Urinary bladder (tissue), 3 donors: ENCODE measurements at regions not wholly inside any gene's neighbourhood (a gene's known extent, or its start where the extent isn't known, plus 50 kb on each side); places are given as distances from the start of the nearest gene placed in this dataset.

Experiments
- DNase-seq: peaks from one replicate; pipeline ENCODE4 v3.0.0-alpha.2; 2015; ENCODE audit errors: extremely low spot score
- H3K27ac ChIP-seq: one replicate; pipeline ENCODE4 v1.5.1; 2013; ENCODE audit warnings: low read depth, mild to moderate bottlenecking, moderate library complexity
- H3K36me3 ChIP-seq: one replicate; pipeline ENCODE4 v1.6.1; 2013; ENCODE audit warnings: mild to moderate bottlenecking, moderate library complexity; ENCODE audit not compliant: insufficient read depth
- H3K4me1 ChIP-seq: one replicate; pipeline ENCODE4 v1.6.1; 2013; ENCODE audit warnings: mild to moderate bottlenecking, moderate library complexity; ENCODE audit not compliant: insufficient read depth
- H3K4me3 ChIP-seq: one replicate; pipeline ENCODE4 v1.5.1; 2013; ENCODE audit warnings: low read depth, low read length
- WGBS: extraction: QIAGEN DNeasy Blood & Tissue Kit; methylation state at CpG from one replicate; pipeline ENCODE4 v1.1.7; 2013; 5-methylcytosine and 5-hydroxymethylcytosine counted together
- donor health status: healthy with polysubstance abuse.
- donor health status: healthy.

DNA sequence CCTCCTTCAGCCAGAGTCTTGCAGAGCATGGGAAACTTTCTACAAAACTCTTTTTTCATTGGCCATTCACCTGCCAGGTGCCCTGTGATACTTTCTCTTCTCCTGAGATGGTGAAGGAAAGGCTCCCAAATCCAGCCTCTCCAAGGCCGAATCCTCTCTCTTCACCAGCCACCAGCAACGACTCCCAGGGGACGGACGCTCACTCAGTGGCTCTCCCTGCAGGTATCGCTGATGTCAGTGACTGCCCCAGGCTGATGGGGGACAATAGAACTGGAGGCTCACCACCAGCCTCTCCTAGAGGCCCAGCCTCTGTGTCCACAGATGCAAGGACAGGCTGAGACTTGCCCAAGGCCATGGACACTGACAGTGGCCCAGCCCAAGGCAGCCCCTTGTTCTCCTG lies 204.1 kb downstream of the BCL11B start:
- no peak overlapping the region for H3K4me3 ChIP-seq
- no peaks in the 10 kb centered on the region for H3K36me3 ChIP-seq
- no peak overlapping the region for H3K27ac ChIP-seq
- DNase-seq, result no peak
- H3K4me1 ChIP-seq, result no peaks in the 10 kb centered on the region
- WGBS, result 94% methylated on average over 5 of the region's 5 CpGs

DNA sequence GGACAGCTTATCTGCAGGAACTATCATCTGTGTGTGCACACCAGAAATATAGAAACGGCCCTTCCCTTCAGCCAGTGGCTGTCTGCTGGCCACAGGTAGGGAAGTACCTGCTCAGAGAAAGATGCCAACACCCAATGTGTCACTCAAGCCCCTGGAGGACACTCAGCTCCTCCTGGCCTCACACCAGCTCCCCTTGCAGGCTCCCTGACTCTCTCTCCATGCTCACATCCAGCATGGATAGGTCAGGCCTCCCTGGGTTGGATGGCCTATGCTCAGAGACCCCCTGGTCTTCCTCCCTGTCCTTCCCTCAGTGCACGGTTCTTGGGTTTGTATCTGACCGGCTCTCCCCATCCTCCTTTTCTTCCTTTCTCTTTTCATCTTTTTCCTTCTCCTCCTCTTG lies 202.1 kb downstream of the BCL11B start:
- Histone ChIP-seq H3K27ac (no peak overlapping the region), H3K36me3 (no peaks in the 10 kb centered on the region), H3K4me1 (no peaks in the 10 kb centered on the region), H3K4me3 (no peak overlapping the region)
- no peak for DNase-seq
- 88% methylated on average over 3 of the region's 3 CpGs for WGBS

DNA sequence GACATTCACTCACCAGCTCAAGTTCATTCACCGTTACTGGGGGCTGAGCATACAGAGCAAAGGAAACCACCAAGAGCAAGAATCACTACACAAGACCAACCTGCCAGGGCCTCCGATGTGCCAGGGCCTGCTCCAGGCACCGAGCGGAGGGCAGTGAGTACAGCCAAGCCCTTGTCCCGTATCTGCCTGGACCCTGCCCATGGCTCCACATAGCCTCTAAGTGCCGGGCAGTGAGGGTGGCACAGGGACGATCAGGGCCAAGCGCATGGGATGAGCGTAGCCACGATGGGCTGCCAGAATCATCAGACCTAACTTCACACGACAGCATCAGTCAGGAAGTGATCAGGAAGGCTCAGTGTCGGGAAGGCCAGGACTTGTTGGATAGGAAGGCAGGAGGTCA lies 199.6 kb downstream of the BCL11B start:
- H3K4me1 ChIP-seq, result no peaks in the 10 kb centered on the region
- no peak overlapping the region for H3K27ac ChIP-seq
- 89% methylated on average over 12 of the region's 12 CpGs for WGBS
- no peak overlapping the region for H3K4me3 ChIP-seq
- no peaks in the 10 kb centered on the region for H3K36me3 ChIP-seq
- DNase-seq, result no peak

DNA sequence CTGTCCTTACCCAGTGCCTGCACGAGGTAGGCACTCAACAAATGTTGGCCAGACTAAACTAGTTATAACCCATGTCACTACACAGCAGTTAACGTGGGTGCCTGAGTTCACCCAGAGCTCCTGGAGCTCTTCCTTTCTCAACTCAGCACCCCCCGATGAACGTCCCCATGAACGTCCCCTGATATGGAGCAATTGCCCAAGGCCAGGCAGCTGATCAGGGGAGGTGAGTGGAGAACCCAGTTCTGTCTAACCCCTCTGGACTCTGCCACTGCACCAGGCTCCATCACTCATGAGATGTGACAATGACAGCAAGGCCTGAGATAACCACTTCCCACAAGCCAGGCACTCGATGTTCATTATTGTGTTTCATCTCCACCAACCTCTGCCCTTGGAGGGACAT lies 199.0 kb downstream of the BCL11B start:
- H3K4me3 ChIP-seq, result no peak overlapping the region
- no peaks in the 10 kb centered on the region for H3K4me1 ChIP-seq
- WGBS, result 80% methylated on average over 6 of the region's 6 CpGs
- H3K27ac ChIP-seq, result no peak overlapping the region
- DNase-seq, result no peak
- H3K36me3 ChIP-seq, result no peaks in the 10 kb centered on the region

DNA sequence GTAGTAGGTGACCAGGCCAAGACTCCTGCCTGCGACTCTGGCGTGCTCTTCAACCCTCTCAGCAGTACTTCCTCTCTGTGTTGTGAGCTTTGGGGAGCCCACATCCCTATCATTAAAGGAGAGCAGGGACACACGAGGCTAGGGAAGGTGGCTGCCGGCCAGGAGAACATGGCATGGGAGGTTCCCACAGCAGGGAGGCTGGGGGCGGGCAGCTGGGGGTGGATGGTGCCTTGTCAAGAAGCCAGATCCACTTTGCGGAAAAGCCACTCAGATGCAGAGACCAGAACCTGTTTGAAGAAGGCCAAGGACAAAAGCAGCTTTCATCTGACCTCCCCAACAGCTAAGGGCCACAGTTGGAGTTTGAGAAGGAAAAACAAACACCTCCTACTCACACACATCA lies 198.6 kb downstream of the BCL11B start:
- WGBS, result 72% methylated on average over 6 of the region's 6 CpGs
- no peaks in the 10 kb centered on the region for H3K4me1 ChIP-seq
- no peak for DNase-seq
- no peak overlapping the region for H3K4me3 ChIP-seq
- H3K36me3 ChIP-seq, result no peaks in the 10 kb centered on the region
- H3K27ac ChIP-seq, result no peak overlapping the region

DNA sequence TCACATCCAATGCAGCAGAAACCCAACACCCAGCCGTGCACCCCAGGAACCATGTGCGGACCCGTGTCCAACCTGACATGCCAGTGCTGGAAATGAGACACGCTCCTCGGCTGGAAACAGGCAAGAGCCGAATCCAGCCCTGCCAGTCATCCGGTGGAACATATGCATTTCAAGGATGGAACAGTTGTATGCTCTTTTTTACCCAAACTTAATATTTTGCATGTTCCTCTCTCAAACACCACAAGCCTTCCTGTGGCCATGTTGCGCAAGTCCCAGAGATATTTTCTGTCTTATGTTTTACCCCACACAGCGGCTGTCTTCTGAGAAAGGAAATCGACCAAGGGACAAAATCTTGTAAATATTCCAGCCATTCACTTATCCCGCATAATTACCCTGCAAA lies 196.9 kb downstream of the BCL11B start:
- H3K4me1 ChIP-seq, result no peaks in the 10 kb centered on the region
- no peak overlapping the region for H3K27ac ChIP-seq
- no peaks in the 10 kb centered on the region for H3K36me3 ChIP-seq
- no peak overlapping the region for H3K4me3 ChIP-seq
- no peak for DNase-seq
- 86% methylated on average over 11 of the region's 11 CpGs for WGBS

DNA sequence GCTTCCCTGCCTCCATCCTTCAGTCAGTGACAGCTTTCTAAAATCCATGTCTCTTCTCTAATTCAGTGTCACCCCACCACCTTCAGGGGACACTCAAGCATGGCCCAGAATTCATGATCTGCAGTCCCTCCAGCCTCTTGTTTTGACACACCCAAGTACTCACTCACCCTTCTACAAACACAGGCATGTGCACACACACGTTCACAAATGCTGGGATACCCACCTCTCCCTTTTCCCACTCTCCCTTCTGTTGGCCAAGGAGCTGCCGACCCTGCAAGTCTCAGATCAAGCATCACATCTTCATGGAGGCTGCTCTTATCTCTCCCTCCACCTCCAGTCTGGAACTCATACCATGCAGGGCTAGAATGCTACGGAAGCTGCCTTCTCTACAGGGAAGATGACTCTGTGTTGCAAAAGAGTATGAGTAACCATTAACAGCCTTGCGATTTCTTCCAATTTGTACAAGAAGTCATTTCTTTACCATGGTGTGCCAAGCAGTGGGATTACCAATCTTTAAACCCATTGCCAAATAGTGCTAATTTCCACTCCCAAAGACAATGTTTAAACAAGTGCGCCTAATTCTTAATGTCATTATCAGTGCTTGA lies 196.1 kb downstream of the BCL11B start:
- no peak for DNase-seq
- 66% methylated on average over 5 of the region's 5 CpGs for WGBS
- Histone ChIP-seq H3K4me3 (no peak overlapping the region), H3K27ac (no peak overlapping the region), H3K36me3 (no peaks in the 10 kb centered on the region), H3K4me1 (no peaks in the 10 kb centered on the region)

DNA sequence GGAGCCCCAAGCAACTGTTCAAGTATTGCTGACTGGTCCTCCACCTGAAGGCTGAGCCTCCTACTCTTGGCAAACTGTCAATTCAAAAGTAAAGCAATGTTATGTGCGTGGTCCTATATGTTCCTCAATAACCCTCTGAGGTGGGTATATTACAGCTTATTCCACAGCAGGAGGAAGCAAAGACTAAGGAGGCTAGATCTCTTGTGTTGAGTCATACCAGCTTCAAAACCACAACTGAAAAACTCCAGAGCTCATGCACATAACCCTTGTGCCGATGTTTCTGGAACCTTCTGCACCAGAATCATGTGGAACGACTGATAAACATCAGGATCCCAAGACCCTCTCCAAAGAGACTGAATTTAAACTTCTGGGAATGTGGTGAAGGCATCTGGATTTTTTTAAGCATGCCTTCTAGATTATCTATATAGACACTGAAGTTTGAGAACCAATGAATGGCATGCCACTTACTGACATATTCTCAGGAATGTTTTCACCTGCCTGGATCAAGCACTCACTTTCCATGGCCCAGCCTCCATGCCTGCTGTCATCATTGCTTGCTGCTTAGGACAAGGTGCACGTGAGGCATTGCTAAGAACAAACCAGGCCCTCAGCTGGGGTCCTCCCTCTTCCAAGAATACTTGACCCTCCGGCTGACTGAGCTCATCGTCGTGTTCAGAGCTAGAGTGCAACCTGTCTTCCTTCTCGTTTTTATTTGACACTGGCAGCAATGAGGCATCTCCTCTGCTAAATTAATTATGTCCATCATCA lies 194.7 kb downstream of the BCL11B start:
- 71% methylated on average over 8 of the region's 8 CpGs for WGBS
- no peak for DNase-seq

DNA sequence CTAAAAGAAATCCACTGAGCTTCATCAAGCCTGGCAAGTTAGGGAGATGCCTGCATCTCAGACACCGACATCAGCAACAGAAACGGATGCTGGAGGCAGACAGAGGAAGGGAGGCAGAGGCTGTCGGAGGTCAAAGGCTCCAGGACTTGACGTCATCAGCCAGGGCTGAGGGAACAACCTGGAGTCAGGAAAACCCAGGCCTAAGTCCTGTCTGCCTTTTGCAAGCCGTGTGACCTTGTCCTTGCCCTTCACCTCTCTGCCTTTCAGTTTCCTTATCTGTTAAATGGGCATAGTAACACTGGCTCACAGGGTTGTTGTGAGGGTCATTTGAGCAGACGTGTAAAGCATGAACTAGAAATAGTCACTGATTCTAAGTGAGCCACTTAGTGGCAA lies 194.2 kb downstream of the BCL11B start:
- Histone ChIP-seq H3K4me3 (no peak overlapping the region), H3K36me3 (no peaks in the 10 kb centered on the region), H3K4me1 (no peaks in the 10 kb centered on the region), H3K27ac (no peak overlapping the region)
- DNase-seq, result no peak
- 80% methylated on average over 6 of the region's 6 CpGs for WGBS

More for the DNA sequence above, 194.7 kb downstream of the BCL11B start:
- no peak overlapping the region for H3K27ac ChIP-seq
- no peaks in the 10 kb centered on the region for H3K4me1 ChIP-seq
- H3K4me3 ChIP-seq, result no peak overlapping the region
- no peaks in the 10 kb centered on the region for H3K36me3 ChIP-seq

DNA sequence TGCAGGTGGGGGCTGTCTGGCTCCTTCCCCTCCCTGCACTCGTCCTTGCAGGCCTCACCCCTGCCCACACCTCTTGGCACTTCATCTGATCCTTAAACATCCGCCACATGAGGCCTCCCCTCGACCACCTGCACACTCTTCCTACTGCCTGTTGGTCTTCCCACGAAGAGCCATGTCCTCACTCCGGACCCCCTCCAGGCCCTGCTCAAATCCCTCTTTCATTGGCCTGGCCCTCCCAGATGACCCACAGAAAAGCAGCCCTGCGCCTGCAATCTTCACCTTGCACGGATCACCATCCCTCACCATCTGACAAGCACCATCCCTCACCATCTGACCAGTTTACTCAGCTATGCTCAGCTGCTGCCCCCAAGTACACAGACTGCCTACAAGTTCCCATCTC lies 193.6 kb downstream of the BCL11B start:
- Histone ChIP-seq H3K36me3 (no peaks in the 10 kb centered on the region), H3K4me1 (no peaks in the 10 kb centered on the region), H3K27ac (no peak overlapping the region), H3K4me3 (no peak overlapping the region)
- no peak for DNase-seq
- WGBS, result 68% methylated on average over 7 of the region's 7 CpGs

DNA sequence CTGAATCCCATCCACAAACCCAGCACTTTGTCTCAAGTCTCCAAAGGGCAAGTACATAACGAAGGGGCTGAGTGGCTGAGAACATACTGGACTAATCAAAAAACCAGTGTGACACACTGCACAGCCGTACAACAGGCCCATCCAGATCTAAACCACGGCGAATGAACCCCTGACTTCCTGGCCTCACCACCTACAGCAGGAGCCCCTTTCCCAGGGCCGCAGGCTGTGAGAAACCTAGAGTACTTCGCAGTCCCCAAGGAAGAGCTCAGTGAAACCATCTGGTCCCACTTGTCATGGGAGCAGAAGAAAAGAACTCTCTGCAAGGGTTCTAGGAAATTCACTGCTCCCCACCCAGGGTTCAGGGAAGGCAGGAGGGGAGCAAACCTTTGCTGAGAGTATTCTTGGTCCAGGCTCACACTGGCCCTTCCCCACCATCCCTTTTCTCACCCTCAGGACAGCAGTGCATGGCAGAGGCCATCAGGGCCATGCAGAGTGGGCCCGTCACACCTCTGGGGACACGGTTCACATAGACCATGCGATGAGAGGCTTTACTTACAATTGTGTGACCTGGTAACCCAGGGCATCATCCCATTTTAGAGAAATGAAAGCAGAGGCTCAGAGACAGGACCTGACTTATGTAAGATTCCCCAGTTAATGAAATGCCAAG lies 192.8 kb downstream of the BCL11B start:
- Histone ChIP-seq H3K4me1 (no peaks in the 10 kb centered on the region), H3K36me3 (no peaks in the 10 kb centered on the region), H3K4me3 (no peak overlapping the region), H3K27ac (no peak overlapping the region)
- 80% methylated on average over 9 of the region's 9 CpGs for WGBS
- DNase-seq, result no peak

DNA sequence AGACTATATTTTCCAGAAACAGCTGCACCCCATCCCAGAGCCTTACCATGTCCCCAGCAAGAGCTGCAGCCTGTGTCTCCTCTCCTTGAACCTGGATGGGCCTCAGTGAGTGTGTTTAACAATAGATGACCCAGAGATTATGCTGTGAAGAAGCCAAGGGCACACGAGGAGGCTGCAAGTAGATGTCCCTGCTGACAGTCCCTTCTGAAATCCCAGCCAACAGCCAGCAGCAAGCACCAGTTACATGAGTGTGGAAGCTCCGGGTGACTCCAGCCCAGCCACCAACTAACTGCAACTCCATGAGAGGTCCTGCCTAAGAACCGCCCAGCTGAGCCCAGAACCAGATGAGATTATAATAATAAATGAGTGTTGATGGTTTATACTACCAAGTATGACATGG lies 191.7 kb downstream of the BCL11B start:
- WGBS, result 72% methylated on average over 3 of the region's 3 CpGs
- no peak overlapping the region for H3K27ac ChIP-seq
- no peak overlapping the region for H3K4me3 ChIP-seq
- no peak for DNase-seq
- no peaks in the 10 kb centered on the region for H3K36me3 ChIP-seq
- no peaks in the 10 kb centered on the region for H3K4me1 ChIP-seq

DNA sequence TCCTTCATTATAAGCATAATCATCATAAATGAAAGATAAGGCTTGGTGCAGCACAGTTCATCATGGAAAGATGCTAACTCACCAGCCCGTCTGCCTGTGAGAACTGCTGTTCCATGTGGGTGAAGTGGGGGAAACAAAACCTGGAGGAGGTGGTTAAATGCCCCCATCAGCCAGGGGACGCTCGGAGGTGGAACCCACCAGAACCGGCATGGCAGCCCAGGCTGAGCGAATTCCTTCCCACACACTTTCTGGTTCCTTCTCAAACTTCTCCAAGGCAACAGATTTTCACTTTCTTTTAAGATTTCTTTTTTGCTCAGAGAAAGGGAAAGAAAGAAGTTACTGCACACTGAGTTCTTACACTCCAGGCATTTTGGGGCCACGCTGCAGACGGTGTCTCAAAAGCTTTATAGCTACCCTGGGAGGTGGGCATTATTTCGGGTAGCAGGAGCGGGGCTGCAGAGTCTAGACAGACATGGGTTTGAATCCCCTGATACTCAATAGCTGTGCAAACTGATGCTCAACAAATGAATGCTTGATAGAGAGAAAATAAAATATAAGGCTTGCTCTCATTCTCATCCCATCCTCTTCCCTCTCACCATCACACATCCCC lies 190.7 kb downstream of the BCL11B start:
- H3K4me3 ChIP-seq, result no peak overlapping the region
- no peaks in the 10 kb centered on the region for H3K4me1 ChIP-seq
- 88% methylated on average over 9 of the region's 9 CpGs for WGBS
- no peak for DNase-seq
- H3K27ac ChIP-seq, result no peak overlapping the region
- no peaks in the 10 kb centered on the region for H3K36me3 ChIP-seq

DNA sequence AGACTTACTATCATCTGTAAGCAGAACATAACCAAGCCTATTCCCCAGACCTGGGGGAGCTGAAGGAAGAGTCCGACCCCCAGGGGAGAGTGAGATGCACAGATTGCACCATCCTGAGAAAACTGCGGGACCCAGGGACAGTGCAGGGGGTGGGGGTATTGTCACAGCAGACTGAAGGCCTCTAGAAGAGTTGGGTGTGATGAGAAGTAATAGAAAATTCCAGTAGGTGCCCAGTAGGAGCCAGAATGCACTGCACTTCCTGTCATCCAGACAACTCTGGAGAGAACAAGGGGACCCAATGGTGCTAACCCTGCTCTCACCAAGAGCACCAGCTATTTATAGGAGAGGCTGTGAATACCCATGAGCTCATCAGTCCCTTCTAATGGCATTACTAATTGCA lies 190.1 kb downstream of the BCL11B start:
- Histone ChIP-seq H3K4me3 (no peak overlapping the region), H3K4me1 (no peaks in the 10 kb centered on the region), H3K27ac (no peak overlapping the region), H3K36me3 (no peaks in the 10 kb centered on the region)
- WGBS, result 88% methylated on average over 2 of the region's 2 CpGs
- DNase-seq, result no peak
